PC-3 (cell line): ENCODE measurements at regions not wholly inside any gene's neighbourhood (a gene's known extent, or its start where the extent isn't known, plus 50 kb on each side); places are given as distances from the start of the nearest gene placed in this dataset.

Source experiments
- ATAC-seq: fragments of 200-7000 bp; cut with Tn5 transposase; 2 replicates; pipeline ENCODE4 v1.9.1; 2020; ENCODE audit warnings: mild to moderate bottlenecking, moderate library complexity
- BruUV-seq: library from RNA; stranded (reverse); fragments of 400-500 nt; replicated peaks from 2 replicates; lab custom pipeline; 2021; lab: Mats Ljungman, UMichigan
- CTCF ChIA-PET: fragments of 300-600 bp; sonication (Branson Sonifier 250); formaldehyde crosslinking; loops from one replicate; lab custom pipeline; 2022; ENCODE audit warnings: antibody characterized with exemption; lab: Charles Lee
- POLR2A ChIA-PET: fragments of 300-600 bp; sonication (Branson Sonifier 250); formaldehyde crosslinking; loops from one replicate; lab custom pipeline; 2022; ENCODE audit warnings: antibody characterized with exemption; ENCODE audit not compliant: unreplicated experiment; lab: Charles Lee
- DNase-seq: peaks from one replicate; pipeline ENCODE4 v3.0.0-alpha.2; 2015
- H2AFZ ChIP-seq: fragments of 300-600 bp; sonication (generic); 2 replicates; pipeline ENCODE4 v1.6.0; 2016; ENCODE audit warnings: antibody characterized with exemption, low read length
- H3F3A ChIP-seq: fragments of 300-600 bp; sonication (generic); one replicate; pipeline ENCODE4 v1.6.0; 2017; ENCODE audit warnings: antibody characterized with exemption, low read length, control low read depth, mild to moderate bottlenecking; ENCODE audit not compliant: unreplicated experiment
- H3K27ac ChIP-seq: fragments of 300-600 bp; sonication (generic); 2 replicates; pipeline ENCODE4 v1.5.1; 2016; ENCODE audit warnings: mild to moderate bottlenecking, low read length
- H3K27me3 ChIP-seq: fragments of 300-600 bp; sonication (generic); 2 replicates; pipeline ENCODE4 v1.6.1; 2016; ENCODE audit warnings: low read length, mixed read lengths
- H3K36me3 ChIP-seq: fragments of 300-600 bp; sonication (generic); 2 replicates; pipeline ENCODE4 v1.6.1; 2016; ENCODE audit warnings: low read depth, mixed run types, low read length, mixed read lengths
- H3K4me1 ChIP-seq: fragments of 300-600 bp; sonication (generic); 2 replicates; pipeline ENCODE4 v1.5.1; 2016; ENCODE audit warnings: low read length; ENCODE audit not compliant: insufficient read depth
- H3K4me2 ChIP-seq: fragments of 300-600 bp; sonication (generic); 2 replicates; pipeline ENCODE4 v1.6.0; 2016; ENCODE audit warnings: low read length
- H3K4me3 ChIP-seq: fragments of 300-600 bp; sonication (generic); 2 replicates; pipeline ENCODE4 v1.5.1; 2016; ENCODE audit warnings: mild to moderate bottlenecking, low read length, mixed read lengths
- H3K79me2 ChIP-seq: fragments of 300-600 bp; sonication (generic); 2 replicates; pipeline ENCODE4 v1.6.1; 2017; ENCODE audit warnings: low read length, mixed read lengths
- H3K9ac ChIP-seq: fragments of 300-600 bp; sonication (generic); 2 replicates; pipeline ENCODE4 v1.6.0; 2016; ENCODE audit warnings: mild to moderate bottlenecking, low read length
- H3K9me2 ChIP-seq: fragments of 300-600 bp; sonication (generic); replicated peaks from 2 replicates; pipeline ENCODE4 v1.6.1; 2016; ENCODE audit warnings: mixed run types, low read length, mixed read lengths
- H3K9me3 ChIP-seq: fragments of 300-600 bp; sonication (generic); 2 replicates; pipeline ENCODE4 v1.6.1; 2016; ENCODE audit warnings: low read length, mixed read lengths
- H4K20me1 ChIP-seq: fragments of 300-600 bp; sonication (generic); 2 replicates; pipeline ENCODE4 v1.6.1; 2016; ENCODE audit warnings: low read length, mixed read lengths
- CTCF ChIP-seq: fragments of 300-600 bp; sonication (generic); conservative IDR thresholded peaks from 2 replicates; pipeline ENCODE4 v1.5.1; 2017; ENCODE audit warnings: antibody characterized with exemption, low read depth, mild to moderate bottlenecking, low read length
- EZH2 ChIP-seq: fragments of 300-600 bp; sonication (generic); IDR thresholded peaks from one replicate; pipeline ENCODE4 v1.6.1; 2017; ENCODE audit warnings: antibody characterized with exemption, mild to moderate bottlenecking, low read length; ENCODE audit not compliant: unreplicated experiment
- EZH2phosphoT487 ChIP-seq: fragments of 300-600 bp; sonication (generic); IDR thresholded peaks from 2 replicates; pipeline ENCODE4 v1.6.1; 2018; ENCODE audit warnings: mild to moderate bottlenecking, antibody characterized with exemption, low read length, borderline replicate concordance
- intact Hi-C: fragments of 100-400 bp; cut with micrococcal nuclease; formaldehyde crosslinking; loops from 2 replicates; pipeline ENCODE4 v1.9.0; 2023

GRCh38 chr6:170110201-170111140 lies 180.4 kb downstream of the DLL1 start:
- Histone ChIP-seq H3K79me2 (no peaks in the 10 kb centered on the region), H3K4me1 (no peaks in the 10 kb centered on the region), H3F3A (no peaks in the 10 kb centered on the region), H3K4me2 (no peak overlapping the region), H3K9me2 (no peaks in the 10 kb centered on the region), H3K4me3 (no peak overlapping the region), H3K27me3 (0 out of 2 replicates have a peak, but pooled peaks cover 7% of the 10 kb centered on the region), H2AFZ (no peak overlapping the region), H3K36me3 (no peaks in the 10 kb centered on the region), H3K9me3 (no peaks in the 10 kb centered on the region), H3K9ac (no peak overlapping the region), H4K20me1 (no peaks in the 10 kb centered on the region), H3K27ac (no peak overlapping the region)
- intact Hi-C loops: no loop called here
- ATAC-seq: no peak
- POLR2A ChIA-PET: no interaction called here
- no peak for DNase-seq
- no TSS peak for BruUV-seq
- CTCF ChIA-PET: no interaction called here
- TF ChIP-seq CTCF (no peak), EZH2phosphoT487 (no peak), EZH2 (no peak)

- BruUV-seq: no TSS peak
- Histone ChIP-seq H3K4me2 (no peak overlapping the region), H3F3A (no peaks in the 10 kb centered on the region), H3K9me2 (no peaks in the 10 kb centered on the region), H3K4me3 (no peak overlapping the region), H3K9ac (no peak overlapping the region), H3K9me3 (no peaks in the 10 kb centered on the region), H3K27me3 (0 out of 2 replicates have a peak, but pooled peaks cover 7% of the 10 kb centered on the region), H3K36me3 (no peaks in the 10 kb centered on the region), H4K20me1 (no peaks in the 10 kb centered on the region), H3K79me2 (no peaks in the 10 kb centered on the region), H3K27ac (no peak overlapping the region), H2AFZ (no peak overlapping the region), H3K4me1 (no peaks in the 10 kb centered on the region)
- intact Hi-C loops: no loop called here
- ATAC-seq (no peak), DNase-seq (no peak)
- CTCF ChIA-PET: no interaction called here
- TF ChIP-seq CTCF: no peak
- TF ChIP-seq EZH2phosphoT487: no peak
- no peak for TF ChIP-seq EZH2
- POLR2A ChIA-PET: no interaction called here
Measured at GRCh38 chr6:170108890-170109587, 181.8 kb downstream of the DLL1 start.

GRCh38 chr6:170108456-170108855 lies 182.4 kb downstream of the DLL1 start:
- DNase-seq (no peak), ATAC-seq (no peak)
- no TSS peak for BruUV-seq
- Histone ChIP-seq H3K79me2 (no peaks in the 10 kb centered on the region), H3K4me1 (no peaks in the 10 kb centered on the region), H3K9me3 (no peaks in the 10 kb centered on the region), H3F3A (no peaks in the 10 kb centered on the region), H3K27ac (no peak overlapping the region), H4K20me1 (no peaks in the 10 kb centered on the region), H3K9ac (no peak overlapping the region), H3K9me2 (no peaks in the 10 kb centered on the region), H3K4me3 (no peak overlapping the region), H3K4me2 (no peak overlapping the region), H3K36me3 (no peaks in the 10 kb centered on the region), H3K27me3 (0 out of 2 replicates have a peak, but pooled peaks cover 7% of the 10 kb centered on the region), H2AFZ (no peak overlapping the region)
- CTCF ChIA-PET: no interaction called here
- TF ChIP-seq EZH2: no peak
- no peak for TF ChIP-seq CTCF
- TF ChIP-seq EZH2phosphoT487: no peak
- intact Hi-C loops: no loop called here
- POLR2A ChIA-PET: no interaction called here
